Mucosa of descending colon (tissue), 3 donors: ENCODE measurements at regions not wholly inside any gene's neighbourhood (a gene's known extent, or its start where the extent isn't known, plus 50 kb on each side); places are given as distances from the start of the nearest gene placed in this dataset.

ENCODE experiments used
- ATAC-seq: fragments of 200-7000 bp; cut with Tn5 transposase; one replicate; pipeline ENCODE4 v1.9.1; 2020; ENCODE audit warnings: mild to moderate bottlenecking, moderate library complexity
- DNase-seq, 3 donors: peaks; one replicate each; pipeline ENCODE4 v3.0.0-alpha.2; 2020
- H3K36me3 ChIP-seq: fragments of 200-600 bp; one replicate; pipeline ENCODE4 v1.8.0; 2021; ENCODE audit warnings: low read depth, mild to moderate bottlenecking
- H3K4me1 ChIP-seq: fragments of 200-600 bp; one replicate; pipeline ENCODE4 v1.8.0; 2021; ENCODE audit warnings: low read depth, mild to moderate bottlenecking
- H3K4me3 ChIP-seq: fragments of 200-600 bp; one replicate; pipeline ENCODE4 v1.8.0; 2021; ENCODE audit warnings: mild to moderate bottlenecking
- H3K9me3 ChIP-seq: fragments of 200-600 bp; one replicate; pipeline ENCODE4 v1.8.0; 2021; ENCODE audit warnings: mild to moderate bottlenecking
- intact Hi-C, 2 donors: fragments of 100-400 bp; cut with DNase I in 1 of 2; cut with micrococcal nuclease in 1 of 2; formaldehyde crosslinking; loops; one replicate each; pipeline versions ENCODE4 v1.11.0 to v1.11.1; 2022; cut with DNase I, micrococcal nuclease
- TF ChIP-seq, protein P1 (sequence below): fragments of 200-600 bp; IDR thresholded peaks from one replicate; pipeline ENCODE4 v1.8.0; 2022; ENCODE audit warnings: antibody characterized with exemption, mild to moderate bottlenecking
- donor health status: DM: no; HTN: no; CAD: no; lungs with moderate emphysema.
- donor health status: DM: no; HTN: no; CAD: no.
- donor health status: DM: no; HTN: yes; CAD: no.

- TF ChIP-seq, protein P1, sequence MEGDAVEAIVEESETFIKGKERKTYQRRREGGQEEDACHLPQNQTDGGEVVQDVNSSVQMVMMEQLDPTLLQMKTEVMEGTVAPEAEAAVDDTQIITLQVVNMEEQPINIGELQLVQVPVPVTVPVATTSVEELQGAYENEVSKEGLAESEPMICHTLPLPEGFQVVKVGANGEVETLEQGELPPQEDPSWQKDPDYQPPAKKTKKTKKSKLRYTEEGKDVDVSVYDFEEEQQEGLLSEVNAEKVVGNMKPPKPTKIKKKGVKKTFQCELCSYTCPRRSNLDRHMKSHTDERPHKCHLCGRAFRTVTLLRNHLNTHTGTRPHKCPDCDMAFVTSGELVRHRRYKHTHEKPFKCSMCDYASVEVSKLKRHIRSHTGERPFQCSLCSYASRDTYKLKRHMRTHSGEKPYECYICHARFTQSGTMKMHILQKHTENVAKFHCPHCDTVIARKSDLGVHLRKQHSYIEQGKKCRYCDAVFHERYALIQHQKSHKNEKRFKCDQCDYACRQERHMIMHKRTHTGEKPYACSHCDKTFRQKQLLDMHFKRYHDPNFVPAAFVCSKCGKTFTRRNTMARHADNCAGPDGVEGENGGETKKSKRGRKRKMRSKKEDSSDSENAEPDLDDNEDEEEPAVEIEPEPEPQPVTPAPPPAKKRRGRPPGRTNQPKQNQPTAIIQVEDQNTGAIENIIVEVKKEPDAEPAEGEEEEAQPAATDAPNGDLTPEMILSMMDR, result no peak
- H3K4me1 ChIP-seq, result no peaks in the 10 kb centered on the region
- DNase-seq (no peak), ATAC-seq (no peak)
- intact Hi-C loops, result no loop called here
- H3K36me3 ChIP-seq, result no peaks in the 10 kb centered on the region
- H3K4me3 ChIP-seq, result no peak overlapping the region
- no peaks in the 10 kb centered on the region for H3K9me3 ChIP-seq
Measured at GRCh38 chr4:52367282-52367830, 291.7 kb downstream of the USP46 start.

GRCh38 chr4:52368895-52369294, 290.2 kb downstream of the USP46 start:
- H3K36me3 ChIP-seq, result no peaks in the 10 kb centered on the region
- TF ChIP-seq, protein P1, result no peak
- H3K4me3 ChIP-seq, result no peak overlapping the region
- intact Hi-C loops, result no loop called here
- H3K9me3 ChIP-seq, result no peaks in the 10 kb centered on the region
- H3K4me1 ChIP-seq, result no peaks in the 10 kb centered on the region
- no peak for DNase-seq
- no peak for ATAC-seq

GRCh38 chr4:52369649-52370048, 289.5 kb downstream of the USP46 start:
- TF ChIP-seq, protein P1, result no peak
- no peak for ATAC-seq
- Histone ChIP-seq H3K4me1 (no peaks in the 10 kb centered on the region), H3K4me3 (no peak overlapping the region), H3K9me3 (no peaks in the 10 kb centered on the region), H3K36me3 (no peaks in the 10 kb centered on the region)
- DNase-seq, result no peak
- intact Hi-C loops, result loop anchor here (10.0 kb wide), 1 partner anchor 615 kb away; no protein-coding TSS in a partner anchor

DNA sequence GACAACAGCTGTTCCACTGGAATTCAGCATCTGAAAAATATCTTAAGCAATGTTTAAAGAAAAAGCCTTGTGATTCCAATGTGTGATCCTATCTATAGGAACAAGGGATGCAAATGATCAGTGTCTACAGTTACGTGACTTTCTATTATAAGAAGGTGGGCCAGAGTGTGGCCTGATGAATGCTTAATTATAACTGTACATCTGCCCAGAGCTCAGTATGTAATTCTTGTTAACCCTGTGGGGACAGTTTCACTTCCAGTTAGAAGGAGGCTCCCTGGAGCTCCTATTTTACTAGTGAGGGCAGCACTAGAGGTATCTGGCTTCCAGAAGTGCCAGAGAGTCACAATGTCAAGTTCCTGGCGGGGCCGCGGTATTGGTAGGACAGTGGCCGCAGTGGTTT, 288.5 kb downstream of the USP46 start:
- Histone ChIP-seq H3K4me1 (no peaks in the 10 kb centered on the region), H3K9me3 (no peaks in the 10 kb centered on the region), H3K36me3 (no peaks in the 10 kb centered on the region), H3K4me3 (no peak overlapping the region)
- ATAC-seq (no peak), DNase-seq (no peak)
- intact Hi-C loops, result loop anchor here (10.0 kb wide), 1 partner anchor 614 kb away; no protein-coding TSS in a partner anchor
- TF ChIP-seq, protein P1, result no peak

GRCh38 chr4:52371841-52372240, 287.3 kb downstream of the USP46 start:
- intact Hi-C loops, result loop anchor here (10.0 kb wide), 1 partner anchor 613 kb away; no protein-coding TSS in a partner anchor
- ATAC-seq (no peak), DNase-seq (no peak)
- H3K9me3 ChIP-seq, result no peaks in the 10 kb centered on the region
- no peaks in the 10 kb centered on the region for H3K36me3 ChIP-seq
- TF ChIP-seq, protein P1, result no peak
- no peaks in the 10 kb centered on the region for H3K4me1 ChIP-seq
- H3K4me3 ChIP-seq, result no peak overlapping the region

DNA sequence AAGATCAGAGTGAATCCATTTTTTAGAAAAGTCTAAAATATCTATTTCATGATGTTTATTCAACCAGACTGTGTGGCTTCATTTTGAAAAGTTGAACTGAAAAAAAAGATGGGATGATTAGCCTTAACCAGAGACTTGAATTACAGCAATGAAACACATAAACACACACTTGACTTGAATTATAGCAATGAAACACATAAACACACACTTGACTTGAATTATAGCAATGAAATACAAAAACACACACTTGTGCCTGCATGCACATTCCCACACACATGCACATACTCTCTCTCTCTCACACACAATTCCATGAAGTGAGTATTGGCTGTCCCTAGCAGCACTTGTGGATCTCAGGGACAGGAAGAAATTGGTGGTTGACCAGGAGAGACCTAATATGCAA, 286.8 kb downstream of the USP46 start:
- ATAC-seq (no peak), DNase-seq (no peak)
- Histone ChIP-seq H3K4me1 (no peaks in the 10 kb centered on the region), H3K4me3 (no peak overlapping the region), H3K9me3 (no peaks in the 10 kb centered on the region), H3K36me3 (no peaks in the 10 kb centered on the region)
- TF ChIP-seq, protein P1, result no peak
- intact Hi-C loops, result loop anchor here (10.0 kb wide), 1 partner anchor 613 kb away; no protein-coding TSS in a partner anchor
